HL-60 (cell line): ENCODE measurements at regions not wholly inside any gene's neighbourhood (a gene's known extent, or its start where the extent isn't known, plus 50 kb on each side); places are given as distances from the start of the nearest gene placed in this dataset.

Experiments
- DNase-seq, 2 experiments: peaks; one replicate each; pipeline ENCODE4 v3.0.0-alpha.2; 2010 to 2020; ENCODE audit warnings: low read depth in 1 of 2, low spot score in 1 of 2
- H3K27ac ChIP-seq: fragments of 250-450 bp; sonication (Bioruptor Pico); replicated peaks from 2 replicates; pipeline ENCODE4 v1.5.1; 2020; ENCODE audit warnings: mild to moderate bottlenecking, moderate library complexity
- H3K27me3 ChIP-seq: fragments of 250-450 bp; sonication (Bioruptor Pico); 2 replicates; pipeline ENCODE4 v1.5.1; 2021; ENCODE audit warnings: mild to moderate bottlenecking, moderate library complexity; ENCODE audit not compliant: insufficient read depth, poor library complexity, severe bottlenecking
- H3K4me3 ChIP-seq: replicated peaks from 2 replicates; pipeline ENCODE4 v1.5.1; 2011; ENCODE audit warnings: mild to moderate bottlenecking, control low read depth, low read length; ENCODE audit not compliant: insufficient read depth
- CTCF ChIP-seq: IDR thresholded peaks from one replicate; pipeline ENCODE4 v1.5.1; 2011; ENCODE audit warnings: low read length, control low read depth, inconsistent platforms; ENCODE audit not compliant: insufficient read depth
- GABPA ChIP-seq: IDR thresholded peaks from 2 replicates; pipeline ENCODE4 v1.6.1; 2012; ENCODE audit warnings: low read depth
- POLR2AphosphoS5 ChIP-seq: IDR thresholded peaks from 2 replicates; pipeline ENCODE4 v1.6.1; 2012; ENCODE audit warnings: low read depth
- SPI1 ChIP-seq: IDR thresholded peaks from 2 replicates; pipeline ENCODE4 v1.6.1; 2012; ENCODE audit warnings: low read depth, mild to moderate bottlenecking, borderline replicate concordance
- TF ChIP-seq, protein P1 (sequence below): IDR thresholded peaks from 2 replicates; pipeline ENCODE4 v1.6.1; 2012; ENCODE audit warnings: low read depth; ENCODE audit not compliant: insufficient replicate concordance

- DNase-seq: no peak
- H3K27me3 ChIP-seq: no peaks in the 10 kb centered on the region
- TF ChIP-seq POLR2AphosphoS5 (no peak), CTCF (no peak), GABPA (no peak), SPI1 (no peak)
- TF ChIP-seq, protein P1, sequence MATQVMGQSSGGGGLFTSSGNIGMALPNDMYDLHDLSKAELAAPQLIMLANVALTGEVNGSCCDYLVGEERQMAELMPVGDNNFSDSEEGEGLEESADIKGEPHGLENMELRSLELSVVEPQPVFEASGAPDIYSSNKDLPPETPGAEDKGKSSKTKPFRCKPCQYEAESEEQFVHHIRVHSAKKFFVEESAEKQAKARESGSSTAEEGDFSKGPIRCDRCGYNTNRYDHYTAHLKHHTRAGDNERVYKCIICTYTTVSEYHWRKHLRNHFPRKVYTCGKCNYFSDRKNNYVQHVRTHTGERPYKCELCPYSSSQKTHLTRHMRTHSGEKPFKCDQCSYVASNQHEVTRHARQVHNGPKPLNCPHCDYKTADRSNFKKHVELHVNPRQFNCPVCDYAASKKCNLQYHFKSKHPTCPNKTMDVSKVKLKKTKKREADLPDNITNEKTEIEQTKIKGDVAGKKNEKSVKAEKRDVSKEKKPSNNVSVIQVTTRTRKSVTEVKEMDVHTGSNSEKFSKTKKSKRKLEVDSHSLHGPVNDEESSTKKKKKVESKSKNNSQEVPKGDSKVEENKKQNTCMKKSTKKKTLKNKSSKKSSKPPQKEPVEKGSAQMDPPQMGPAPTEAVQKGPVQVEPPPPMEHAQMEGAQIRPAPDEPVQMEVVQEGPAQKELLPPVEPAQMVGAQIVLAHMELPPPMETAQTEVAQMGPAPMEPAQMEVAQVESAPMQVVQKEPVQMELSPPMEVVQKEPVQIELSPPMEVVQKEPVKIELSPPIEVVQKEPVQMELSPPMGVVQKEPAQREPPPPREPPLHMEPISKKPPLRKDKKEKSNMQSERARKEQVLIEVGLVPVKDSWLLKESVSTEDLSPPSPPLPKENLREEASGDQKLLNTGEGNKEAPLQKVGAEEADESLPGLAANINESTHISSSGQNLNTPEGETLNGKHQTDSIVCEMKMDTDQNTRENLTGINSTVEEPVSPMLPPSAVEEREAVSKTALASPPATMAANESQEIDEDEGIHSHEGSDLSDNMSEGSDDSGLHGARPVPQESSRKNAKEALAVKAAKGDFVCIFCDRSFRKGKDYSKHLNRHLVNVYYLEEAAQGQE: no peak
- H3K4me3 ChIP-seq: no peak overlapping the region
- H3K27ac ChIP-seq: no peak overlapping the region
These were observed 178.8 kb downstream of the PTPN20 start for GRCh38 chr10:47090042-47090441.

DNA sequence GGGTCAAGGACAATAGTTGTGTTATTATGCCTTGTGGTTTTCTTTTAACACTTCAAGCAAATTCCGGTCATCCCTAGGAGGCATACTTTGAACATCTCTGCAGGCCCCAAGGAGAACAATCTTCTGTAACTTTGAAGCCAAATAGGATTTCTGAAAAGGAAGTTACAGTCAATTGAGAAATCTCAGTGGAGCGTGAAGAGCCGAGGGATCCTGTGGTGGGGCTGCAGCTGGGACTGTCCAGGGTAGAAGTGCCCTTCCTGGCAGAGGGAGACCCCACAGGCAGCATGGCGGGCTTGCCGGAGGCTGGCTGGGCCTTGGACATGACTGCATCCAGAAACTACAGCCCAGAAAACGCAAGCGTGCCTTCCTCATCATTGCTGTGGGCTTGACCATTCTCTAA is 179.7 kb downstream of the PTPN20 start:
- no peak for DNase-seq
- TF ChIP-seq SPI1: no peak
- TF ChIP-seq POLR2AphosphoS5: no peak
- TF ChIP-seq GABPA: no peak
- TF ChIP-seq CTCF: no peak
- TF ChIP-seq, protein P1: no peak
- H3K27me3 ChIP-seq: no peaks in the 10 kb centered on the region
- no peak overlapping the region for H3K27ac ChIP-seq
- no peak overlapping the region for H3K4me3 ChIP-seq

GRCh38 chr10:47091421-47091820 is 180.2 kb downstream of the PTPN20 start:
- no peak overlapping the region for H3K27ac ChIP-seq
- TF ChIP-seq GABPA (no peak), SPI1 (no peak), POLR2AphosphoS5 (no peak), CTCF (no peak)
- TF ChIP-seq, protein P1: no peak
- H3K27me3 ChIP-seq: no peaks in the 10 kb centered on the region
- H3K4me3 ChIP-seq: no peak overlapping the region
- DNase-seq: no peak
